Liver (tissue), 3 donors: ENCODE measurements at regions not wholly inside any gene's neighbourhood (a gene's known extent, or its start where the extent isn't known, plus 50 kb on each side); places are given as distances from the start of the nearest gene placed in this dataset.

Experiments used
- ATF3 ChIP-seq: IDR thresholded peaks from 2 replicates; pipeline ENCODE4 v1.6.1; 2016; ENCODE audit warnings: antibody characterized with exemption
- CTCF ChIP-seq: fragments of 150-350 bp; IDR thresholded peaks from 2 replicates; pipeline ENCODE4 v1.5.1; 2017; ENCODE audit warnings: improper control_type of control experiment, low read depth, low read length; ENCODE audit not compliant: missing input control
- EGR1 ChIP-seq, 2 donors: IDR thresholded peaks; 2 replicates each; pipeline ENCODE4 v1.6.1; 2016 to 2018; ENCODE audit warnings: antibody characterized with exemption in 2 of 2, low read depth in 2 of 2
- FOXA1 ChIP-seq: IDR thresholded peaks from 2 replicates; pipeline ENCODE4 v1.6.1; 2016; ENCODE audit warnings: antibody characterized with exemption
- HNF4G ChIP-seq: IDR thresholded peaks from 2 replicates; pipeline ENCODE4 v1.6.1; 2016; ENCODE audit warnings: antibody characterized with exemption
- JUND ChIP-seq, 2 donors: IDR thresholded peaks; 2 replicates each; pipeline ENCODE4 v1.6.1; 2016; ENCODE audit warnings: antibody characterized with exemption in 2 of 2
- MAX ChIP-seq: IDR thresholded peaks from 2 replicates; pipeline ENCODE4 v1.6.1; 2016; ENCODE audit warnings: antibody characterized with exemption
- RAD21 ChIP-seq, 2 donors: IDR thresholded peaks; 2 replicates each; pipeline ENCODE4 v1.6.1; 2016; ENCODE audit warnings: antibody characterized with exemption in 2 of 2, mild to moderate bottlenecking in 2 of 2
- REST ChIP-seq: IDR thresholded peaks from 2 replicates; pipeline ENCODE4 v1.6.1; 2016; ENCODE audit warnings: antibody characterized with exemption, mild to moderate bottlenecking
- TAF1 ChIP-seq: conservative IDR thresholded peaks from 2 replicates; pipeline ENCODE4 v1.6.1; 2016; ENCODE audit warnings: antibody characterized with exemption, mild to moderate bottlenecking
- YY1 ChIP-seq: IDR thresholded peaks from 2 replicates; pipeline ENCODE4 v1.6.1; 2016; ENCODE audit warnings: antibody characterized with exemption, mild to moderate bottlenecking
- donor health status: healthy.
- donor health status: healthy.

GRCh38 chrX:40938423-40938822 is 146.8 kb upstream of the USP9X start:
- TF ChIP-seq FOXA1 (no peak), CTCF (no peak), EGR1 (IDR thresholded peaks at IDR 0.05; ENCODE audit: low read depth in 2 of 2) (no peak), ATF3 (no peak), YY1 (no peak), TAF1 (no peak), HNF4G (no peak), REST (no peak), RAD21 (IDR thresholded peaks at IDR 0.05) (no peak), JUND (IDR thresholded peaks at IDR 0.05) (no peak), MAX (no peak)
